ENCODE measurements at regions not wholly inside any gene's neighbourhood (a gene's known extent, or its start where the extent isn't known, plus 50 kb on each side); places are given as distances from the start of the nearest gene placed in this dataset.

GRCh38 chr9:108103046-108103693 is 613.6 kb upstream of the KLF4 start:
- H3K4me3 Mint-ChIP-seq: no peak overlapping the region
- H3K27ac Mint-ChIP-seq: no peak overlapping the region
- H3K36me3 Mint-ChIP-seq (ENCODE audit: low read depth): no peaks in the 10 kb centered on the region
- H3K4me1 Mint-ChIP-seq: no peaks in the 10 kb centered on the region
- H3K9me3 Mint-ChIP-seq: peaks cover 3% of the 10 kb centered on the region
- ATAC-seq: no peak
- DNase-seq: no peak
- H3K27me3 Mint-ChIP-seq: no peaks in the 10 kb centered on the region

- H3K4me1 Mint-ChIP-seq: no peaks in the 10 kb centered on the region
- DNase-seq (no peak), ATAC-seq (no peak)
- peaks cover 3% of the 10 kb centered on the region for H3K9me3 Mint-ChIP-seq
- no peak overlapping the region for H3K4me3 Mint-ChIP-seq
- H3K27ac Mint-ChIP-seq: no peak overlapping the region
- H3K36me3 Mint-ChIP-seq (ENCODE audit: low read depth): no peaks in the 10 kb centered on the region
- H3K27me3 Mint-ChIP-seq: no peaks in the 10 kb centered on the region
These were observed 611.8 kb upstream of the KLF4 start for GRCh38 chr9:108101410-108101809.

GRCh38 chr9:108100571-108100970 is 611.0 kb upstream of the KLF4 start:
- no peak overlapping the region for H3K27ac Mint-ChIP-seq
- no peak for ATAC-seq
- H3K27me3 Mint-ChIP-seq: no peaks in the 10 kb centered on the region

GRCh38 chr9:108099854-108100253 is 610.3 kb upstream of the KLF4 start:
- peaks cover 3% of the 10 kb centered on the region for H3K9me3 Mint-ChIP-seq
- H3K36me3 Mint-ChIP-seq (ENCODE audit: low read depth): no peaks in the 10 kb centered on the region
- H3K27me3 Mint-ChIP-seq: no peaks in the 10 kb centered on the region
- DNase-seq: no peak
- H3K27ac Mint-ChIP-seq: no peak overlapping the region
- H3K4me3 Mint-ChIP-seq: no peak overlapping the region
- no peaks in the 10 kb centered on the region for H3K4me1 Mint-ChIP-seq
- ATAC-seq: no peak

More at GRCh38 chr9:108100571-108100970, 611.0 kb upstream of the KLF4 start:
- Mint-ChIP-seq H3K4me1 (no peaks in the 10 kb centered on the region), H3K36me3 (ENCODE audit: low read depth) (no peaks in the 10 kb centered on the region), H3K9me3 (peaks cover 3% of the 10 kb centered on the region), H3K4me3 (no peak overlapping the region)
- DNase-seq: no peak

GRCh38 chr9:108095496-108095895 is 605.9 kb upstream of the KLF4 start:
- Mint-ChIP-seq H3K4me3 (no peak overlapping the region), H3K36me3 (ENCODE audit: low read depth) (no peaks in the 10 kb centered on the region), H3K4me1 (no peaks in the 10 kb centered on the region), H3K27ac (no peak overlapping the region), H3K9me3 (peaks cover 5% of the 10 kb centered on the region), H3K27me3 (no peaks in the 10 kb centered on the region)
- DNase-seq: no peak
- no peak for ATAC-seq

GRCh38 chr9:108094676-108094993 is 605.1 kb upstream of the KLF4 start:
- H3K27ac Mint-ChIP-seq: no peak overlapping the region
- peaks cover 10% of the 10 kb centered on the region for H3K9me3 Mint-ChIP-seq
- no peak for DNase-seq
- H3K27me3 Mint-ChIP-seq: peaks cover 2% of the 10 kb centered on the region
- no peaks in the 10 kb centered on the region for H3K4me1 Mint-ChIP-seq
- no peak for ATAC-seq
- no peaks in the 10 kb centered on the region for H3K36me3 Mint-ChIP-seq (ENCODE audit: low read depth)
- no peak overlapping the region for H3K4me3 Mint-ChIP-seq

- Mint-ChIP-seq H3K9me3 (peaks cover 11% of the 10 kb centered on the region), H3K27ac (no peak overlapping the region), H3K27me3 (peaks cover 2% of the 10 kb centered on the region), H3K4me1 (no peaks in the 10 kb centered on the region), H3K36me3 (ENCODE audit: low read depth) (no peaks in the 10 kb centered on the region), H3K4me3 (no peak overlapping the region)
- DNase-seq (no peak), ATAC-seq (no peak)
These were observed 604.5 kb upstream of the KLF4 start for GRCh38 chr9:108093773-108094675.

- no peak for ATAC-seq
- no peaks in the 10 kb centered on the region for H3K36me3 Mint-ChIP-seq (ENCODE audit: low read depth)
- no peak for DNase-seq
- H3K27me3 Mint-ChIP-seq: peaks cover 2% of the 10 kb centered on the region
- no peak overlapping the region for H3K4me3 Mint-ChIP-seq
- peaks cover 11% of the 10 kb centered on the region for H3K9me3 Mint-ChIP-seq
- H3K27ac Mint-ChIP-seq: no peak overlapping the region
- no peaks in the 10 kb centered on the region for H3K4me1 Mint-ChIP-seq
These were observed 599.3 kb upstream of the KLF4 start for GRCh38 chr9:108088916-108089315.

- Mint-ChIP-seq H3K27ac (no peak overlapping the region), H3K4me1 (no peaks in the 10 kb centered on the region), H3K36me3 (ENCODE audit: low read depth) (no peaks in the 10 kb centered on the region), H3K4me3 (no peak overlapping the region), H3K9me3 (peaks cover 8% of the 10 kb centered on the region), H3K27me3 (peaks cover 2% of the 10 kb centered on the region)
- no peak for ATAC-seq
- no peak for DNase-seq
These were observed 598.2 kb upstream of the KLF4 start for GRCh38 chr9:108087781-108088180.

GRCh38 chr9:108086624-108087023 is 597.1 kb upstream of the KLF4 start:
- ATAC-seq (no peak), DNase-seq (no peak)
- Mint-ChIP-seq H3K9me3 (peaks cover 6% of the 10 kb centered on the region), H3K27me3 (peaks cover 2% of the 10 kb centered on the region), H3K36me3 (ENCODE audit: low read depth) (no peaks in the 10 kb centered on the region), H3K4me3 (no peak overlapping the region), H3K27ac (no peak overlapping the region), H3K4me1 (no peaks in the 10 kb centered on the region)

GRCh38 chr9:108085294-108085693 is 595.7 kb upstream of the KLF4 start:
- Mint-ChIP-seq H3K9me3 (peaks cover 6% of the 10 kb centered on the region), H3K4me3 (no peak overlapping the region), H3K4me1 (no peaks in the 10 kb centered on the region), H3K27me3 (peaks cover 2% of the 10 kb centered on the region), H3K27ac (no peak overlapping the region), H3K36me3 (ENCODE audit: low read depth) (no peaks in the 10 kb centered on the region)
- ATAC-seq: no peak
- DNase-seq: no peak

- no peak overlapping the region for H3K4me3 Mint-ChIP-seq
- ATAC-seq (no peak), DNase-seq (no peak)
- H3K27ac Mint-ChIP-seq: no peak overlapping the region
- H3K9me3 Mint-ChIP-seq: peaks cover under 1% of the 10 kb centered on the region
- no peaks in the 10 kb centered on the region for H3K36me3 Mint-ChIP-seq (ENCODE audit: low read depth)
- H3K27me3 Mint-ChIP-seq: no peaks in the 10 kb centered on the region
- no peaks in the 10 kb centered on the region for H3K4me1 Mint-ChIP-seq
These were observed 594.3 kb upstream of the KLF4 start for GRCh38 chr9:108083796-108084352.

GRCh38 chr9:108083160-108083750 is 593.7 kb upstream of the KLF4 start:
- no peak for DNase-seq
- ATAC-seq: no peak
- Mint-ChIP-seq H3K27ac (no peak overlapping the region), H3K9me3 (peaks cover 6% of the 10 kb centered on the region), H3K36me3 (ENCODE audit: low read depth) (no peaks in the 10 kb centered on the region), H3K4me3 (no peak overlapping the region), H3K27me3 (no peaks in the 10 kb centered on the region), H3K4me1 (no peaks in the 10 kb centered on the region)

GRCh38 chr9:108081112-108081511 is 591.5 kb upstream of the KLF4 start:
- Mint-ChIP-seq H3K9me3 (peaks cover 11% of the 10 kb centered on the region), H3K4me1 (no peaks in the 10 kb centered on the region), H3K27me3 (no peaks in the 10 kb centered on the region), H3K4me3 (no peak overlapping the region), H3K36me3 (ENCODE audit: low read depth) (no peaks in the 10 kb centered on the region), H3K27ac (no peak overlapping the region)
- DNase-seq (no peak), ATAC-seq (no peak)

- no peaks in the 10 kb centered on the region for H3K36me3 Mint-ChIP-seq (ENCODE audit: low read depth)
- no peak overlapping the region for H3K27ac Mint-ChIP-seq
- DNase-seq: no peak
- peaks cover 11% of the 10 kb centered on the region for H3K9me3 Mint-ChIP-seq
- ATAC-seq: no peak
- H3K27me3 Mint-ChIP-seq: no peaks in the 10 kb centered on the region
- H3K4me1 Mint-ChIP-seq: no peaks in the 10 kb centered on the region
- no peak overlapping the region for H3K4me3 Mint-ChIP-seq
These were observed 590.7 kb upstream of the KLF4 start for GRCh38 chr9:108080285-108080684.
